ENCODE measurements at regions not wholly inside any gene's neighbourhood (a gene's known extent, or its start where the extent isn't known, plus 50 kb on each side); places are given as distances from the start of the nearest gene placed in this dataset.

- H3K27ac ChIP-seq = no peak overlapping the region
- TF ChIP-seq CTCF (conservative IDR thresholded peaks at IDR 0.05) = no peak
Observed at GRCh38 chr5:88113429-88113828, 155.2 kb downstream of the TMEM161B start.

DNA sequence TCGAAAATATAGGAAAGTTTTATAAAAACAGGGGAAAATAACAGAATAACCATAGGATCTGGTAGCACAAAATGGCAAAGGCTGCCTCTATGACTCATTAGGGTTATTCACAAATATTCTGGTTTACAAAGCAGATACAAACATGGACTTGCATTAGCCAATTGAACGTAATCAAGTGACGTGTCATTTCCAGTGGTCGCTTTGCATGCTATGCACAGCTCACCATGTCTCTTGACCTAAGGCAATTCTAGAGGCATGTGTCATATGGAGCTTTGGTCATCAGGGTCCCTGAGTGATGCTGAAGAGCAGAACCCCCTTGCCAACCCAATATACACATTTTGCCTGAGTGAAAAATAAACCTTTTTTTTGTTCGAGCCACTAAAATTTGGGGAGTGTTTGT lies 158.8 kb downstream of the TMEM161B start:
- no peak overlapping the region for H3K27ac ChIP-seq
- TF ChIP-seq CTCF (conservative IDR thresholded peaks at IDR 0.05) = no peak

- H3K27ac ChIP-seq = no peak overlapping the region
- TF ChIP-seq CTCF (conservative IDR thresholded peaks at IDR 0.05) = no peak
Observed at GRCh38 chr5:88108490-88109279, 160.0 kb downstream of the TMEM161B start.

DNA sequence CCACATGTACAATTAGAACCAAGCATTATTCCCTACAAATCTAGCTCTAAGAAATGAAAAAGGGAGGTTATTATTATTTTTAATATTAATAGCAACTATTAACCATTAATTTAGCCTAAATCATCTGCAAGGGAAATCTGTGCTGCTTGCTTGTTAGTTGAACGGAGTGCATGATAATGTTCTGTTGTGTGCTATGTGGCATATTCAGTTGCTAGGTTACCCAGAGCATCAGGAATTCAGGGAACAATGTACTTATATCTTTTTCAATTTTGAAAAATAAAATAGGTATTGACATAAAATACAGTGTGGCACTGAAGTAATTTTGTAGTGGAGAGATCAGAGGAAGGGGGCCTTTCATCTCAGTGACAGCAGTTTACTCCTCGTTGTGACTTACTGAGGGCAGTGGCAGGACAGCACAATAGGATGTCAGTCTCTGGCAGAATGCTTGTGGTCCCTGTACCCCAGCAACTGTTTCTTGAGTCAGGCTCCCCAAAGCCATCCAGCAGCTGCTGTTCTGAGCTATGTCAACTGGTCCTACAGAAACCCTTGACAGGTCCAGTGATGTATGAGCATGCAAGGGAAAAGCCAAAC lies 173.6 kb downstream of the TMEM161B start:
- no peak overlapping the region for H3K27ac ChIP-seq
- no peak for TF ChIP-seq CTCF (conservative IDR thresholded peaks at IDR 0.05)

GRCh38 chr5:88094403-88094802 lies 174.2 kb downstream of the TMEM161B start:
- TF ChIP-seq CTCF (conservative IDR thresholded peaks at IDR 0.05) = no peak
- no peak overlapping the region for H3K27ac ChIP-seq

DNA sequence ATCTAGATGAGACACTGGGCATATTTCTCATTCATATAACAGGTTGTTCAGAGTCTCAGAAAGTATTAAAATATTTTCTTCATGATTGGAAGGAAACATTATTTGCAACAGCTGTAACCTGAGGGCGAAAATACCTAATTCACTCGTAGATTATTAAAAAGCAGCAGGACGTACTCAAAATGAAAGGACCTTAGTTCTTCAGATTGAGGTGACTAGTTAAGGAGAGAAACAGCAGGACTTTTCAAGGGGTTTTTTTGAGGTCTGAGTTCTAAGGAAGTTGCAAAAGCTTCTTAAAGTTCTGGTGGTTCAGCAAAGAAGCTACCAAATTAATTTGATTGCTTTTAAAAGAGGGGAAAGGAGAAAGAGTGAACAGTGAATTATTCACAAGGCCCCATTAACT lies 174.9 kb downstream of the TMEM161B start:
- no peak for TF ChIP-seq CTCF (conservative IDR thresholded peaks at IDR 0.05)

DNA sequence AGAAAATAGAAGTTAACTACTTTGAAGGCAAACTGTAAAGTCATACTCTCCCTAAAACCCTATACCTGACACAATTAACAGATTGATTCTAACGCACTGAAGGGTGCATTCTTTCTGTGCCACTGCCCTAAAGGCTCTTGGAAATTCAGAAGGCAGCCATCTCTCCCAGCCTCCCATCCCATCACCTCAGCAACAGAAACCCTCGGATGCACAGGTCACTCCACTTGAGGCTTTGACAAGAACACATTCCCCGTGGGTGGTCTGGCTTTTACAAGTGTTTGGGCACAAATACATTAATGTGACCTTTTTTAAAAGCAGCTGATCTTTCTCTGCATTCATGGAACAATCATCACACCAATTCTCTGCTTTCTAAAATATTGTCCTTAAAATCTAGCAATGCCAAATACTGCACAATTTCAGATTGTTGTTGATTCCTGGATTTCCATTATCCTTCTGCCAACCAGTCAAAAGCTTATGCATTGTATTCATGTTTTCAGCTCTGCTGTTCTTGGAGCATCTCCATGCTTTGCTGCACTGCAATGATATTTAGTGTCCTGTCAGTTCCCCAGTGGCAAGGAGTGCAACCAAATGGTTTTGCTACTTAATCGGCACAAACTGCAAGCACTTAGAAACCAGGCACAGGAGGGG lies 175.6 kb downstream of the TMEM161B start:
- no peak for TF ChIP-seq CTCF (conservative IDR thresholded peaks at IDR 0.05)
- H3K27ac ChIP-seq = no peak overlapping the region

More for the DNA sequence above, 174.9 kb downstream of the TMEM161B start:
- no peak overlapping the region for H3K27ac ChIP-seq

Measured in VCaP (cell line).